ENCODE measurements at regions not wholly inside any gene's neighbourhood (a gene's known extent, or its start where the extent isn't known, plus 50 kb on each side); places are given as distances from the start of the nearest gene placed in this dataset.
"Not testable (repeated sequence)": the region's sequence is repeated elsewhere in the genome, so short reads cannot be mapped to it uniquely, and the experiment has no call there.

- ATAC-seq (ENCODE audit: insufficient read depth, low FRiP score) = no peak
Observed at GRCh38 chr1:78263459-78263858, 217.7 kb downstream of the GIPC2 start.

GRCh38 chr1:78263946-78264345 is 218.2 kb downstream of the GIPC2 start:
- Histone ChIP-seq H3K36me3 (ENCODE audit: control insufficient read depth in 4 of 4, insufficient read depth in 4 of 4, low read length in 4 of 4) (no peaks in the 10 kb centered on the region), H3K27me3 (ENCODE audit: control insufficient read depth in 3 of 3, insufficient read depth in 3 of 3, low read length in 2 of 3) (no peaks in the 10 kb centered on the region), H3K4me3 (no peak overlapping the region), H3K9me3 (ENCODE audit: control insufficient read depth in 4 of 4, insufficient read depth in 3 of 4, low read length in 3 of 4) (peaks cover 0 to 5% (median 0%) of the 10 kb centered on the region in 4 donors), H3K9ac (ENCODE audit: insufficient read depth in 1 of 2, low read length in 2 of 2) (no peak overlapping the region), H3K27ac (ENCODE audit: low read depth in 1 of 2, low read length in 1 of 2) (no peak overlapping the region), H3K4me1 (ENCODE audit: control insufficient read depth in 5 of 5, insufficient read depth in 5 of 5, low read length in 5 of 5) (no peaks in the 10 kb centered on the region)
- ATAC-seq (ENCODE audit: insufficient read depth, low FRiP score) = no peak
- no peak for TF ChIP-seq CTCF (IDR thresholded peaks at IDR 0.05; ENCODE audit: control extremely low read depth, extremely low read depth)
- no peak for DNase-seq
- WGBS, 2 donors = 14 to 20% methylated on average over 1 of the region's 1 CpG

More at GRCh38 chr1:78263459-78263858, 217.7 kb downstream of the GIPC2 start:
- no peak overlapping the region for H3K4me3 ChIP-seq
- WGBS, 2 donors = 46 to 65% methylated on average over 2 of the region's 2 CpGs
- H3K27ac ChIP-seq (ENCODE audit: low read depth in 1 of 2, low read length in 1 of 2) = no peak overlapping the region
- H3K4me1 ChIP-seq (ENCODE audit: control insufficient read depth in 5 of 5, insufficient read depth in 5 of 5, low read length in 5 of 5) = no peaks in the 10 kb centered on the region
- peaks cover 0 to 3% (median 0%) of the 10 kb centered on the region in 4 donors for H3K9me3 ChIP-seq (ENCODE audit: control insufficient read depth in 4 of 4, insufficient read depth in 3 of 4, low read length in 3 of 4)
- no peak overlapping the region for H3K9ac ChIP-seq (ENCODE audit: insufficient read depth in 1 of 2, low read length in 2 of 2)
- no peak for DNase-seq
- no peaks in the 10 kb centered on the region for H3K36me3 ChIP-seq (ENCODE audit: control insufficient read depth in 4 of 4, insufficient read depth in 4 of 4, low read length in 4 of 4)
- no peak for TF ChIP-seq CTCF (IDR thresholded peaks at IDR 0.05; ENCODE audit: control extremely low read depth, extremely low read depth)
- H3K27me3 ChIP-seq (ENCODE audit: control insufficient read depth in 3 of 3, insufficient read depth in 3 of 3, low read length in 2 of 3) = no peaks in the 10 kb centered on the region

GRCh38 chr1:78267513-78268218 is 221.9 kb downstream of the GIPC2 start:
- Histone ChIP-seq H3K27me3 (ENCODE audit: control insufficient read depth in 3 of 3, insufficient read depth in 3 of 3, low read length in 2 of 3) (no peaks in the 10 kb centered on the region), H3K4me3 (no peak overlapping the region), H3K9me3 (ENCODE audit: control insufficient read depth in 4 of 4, insufficient read depth in 3 of 4, low read length in 3 of 4) (peaks cover 0 to 5% (median 0%) of the 10 kb centered on the region in 4 donors), H3K9ac (ENCODE audit: insufficient read depth in 1 of 2, low read length in 2 of 2) (no peak overlapping the region), H3K4me1 (ENCODE audit: control insufficient read depth in 5 of 5, insufficient read depth in 5 of 5, low read length in 5 of 5) (no peaks in the 10 kb centered on the region), H3K36me3 (ENCODE audit: control insufficient read depth in 4 of 4, insufficient read depth in 4 of 4, low read length in 4 of 4) (no peaks in the 10 kb centered on the region), H3K27ac (ENCODE audit: low read depth in 1 of 2, low read length in 1 of 2) (no peak overlapping the region)
- ATAC-seq (ENCODE audit: insufficient read depth, low FRiP score) (no peak), DNase-seq (no peak)
- no peak for TF ChIP-seq CTCF (IDR thresholded peaks at IDR 0.05; ENCODE audit: control extremely low read depth, extremely low read depth)
- WGBS, 2 donors = 79 to 81% methylated on average over 3 of the region's 3 CpGs

- no peak for ATAC-seq (ENCODE audit: insufficient read depth, low FRiP score)
- no peak overlapping the region for H3K9ac ChIP-seq (ENCODE audit: insufficient read depth in 1 of 2, low read length in 2 of 2)
- 83% methylated on average over 2 of the region's 2 CpGs for WGBS, 2 donors
Observed at GRCh38 chr1:78269591-78269990, 221.2 kb upstream of the PTGFR start.

GRCh38 chr1:78271423-78271822 is 219.4 kb upstream of the PTGFR start:
- ATAC-seq (ENCODE audit: insufficient read depth, low FRiP score); H3K4me3 ChIP-seq; H3K27me3 ChIP-seq (ENCODE audit: control insufficient read depth in 3 of 3, insufficient read depth in 3 of 3, low read length in 2 of 3); H3K27ac ChIP-seq (ENCODE audit: low read depth in 1 of 2, low read length in 1 of 2); H3K9me3 ChIP-seq (ENCODE audit: control insufficient read depth in 4 of 4, insufficient read depth in 3 of 4, low read length in 3 of 4); H3K36me3 ChIP-seq (ENCODE audit: control insufficient read depth in 4 of 4, insufficient read depth in 4 of 4, low read length in 4 of 4); DNase-seq; H3K4me1 ChIP-seq (ENCODE audit: control insufficient read depth in 5 of 5, insufficient read depth in 5 of 5, low read length in 5 of 5); H3K9ac ChIP-seq (ENCODE audit: insufficient read depth in 1 of 2, low read length in 2 of 2): not testable (repeated sequence)
- WGBS, 2 donors = 91% methylated on average over 2 of the region's 2 CpGs

More at GRCh38 chr1:78269591-78269990, 221.2 kb upstream of the PTGFR start:
- H3K4me1 ChIP-seq (ENCODE audit: control insufficient read depth in 5 of 5, insufficient read depth in 5 of 5, low read length in 5 of 5) = no peaks in the 10 kb centered on the region
- no peak for TF ChIP-seq CTCF (IDR thresholded peaks at IDR 0.05; ENCODE audit: control extremely low read depth, extremely low read depth)
- DNase-seq = no peak
- no peak overlapping the region for H3K27ac ChIP-seq (ENCODE audit: low read depth in 1 of 2, low read length in 1 of 2)
- no peaks in the 10 kb centered on the region for H3K27me3 ChIP-seq (ENCODE audit: control insufficient read depth in 3 of 3, insufficient read depth in 3 of 3, low read length in 2 of 3)
- H3K4me3 ChIP-seq = no peak overlapping the region
- no peaks in the 10 kb centered on the region for H3K36me3 ChIP-seq (ENCODE audit: control insufficient read depth in 4 of 4, insufficient read depth in 4 of 4, low read length in 4 of 4)
- peaks cover 0 to 2% (median 0%) of the 10 kb centered on the region in 4 donors for H3K9me3 ChIP-seq (ENCODE audit: control insufficient read depth in 4 of 4, insufficient read depth in 3 of 4, low read length in 3 of 4)
